Upper lobe of left lung (tissue), 4 donors: ENCODE measurements at regions not wholly inside any gene's neighbourhood (a gene's known extent, or its start where the extent isn't known, plus 50 kb on each side); places are given as distances from the start of the nearest gene placed in this dataset.

Experiments
- CTCF ChIP-seq, 6 experiments: fragments of 450-650 bp in 4 of 6; fragments of 200-600 bp in 2 of 6; sonication (generic) in 2 of 6; IDR thresholded peaks; one replicate each; pipeline ENCODE4 v1.5.1; 2016 to 2019; ENCODE audit warnings: antibody characterized with exemption in 6 of 6
- EP300 ChIP-seq, 4 donors: sonication (generic); formaldehyde crosslinking; IDR thresholded peaks; one replicate each; pipeline ENCODE4 v1.5.1; 2017; ENCODE audit warnings: antibody characterized with exemption in 4 of 4, control low read depth in 2 of 4
- POLR2A ChIP-seq, 4 donors: fragments of 450-650 bp; IDR thresholded peaks; one replicate each; pipeline ENCODE4 v1.5.1; 2016 to 2017; ENCODE audit warnings: antibody characterized with exemption in 4 of 4, mild to moderate bottlenecking in 2 of 4

- TF ChIP-seq CTCF (IDR thresholded peaks at IDR 0.05) (no peak), EP300 (IDR thresholded peaks at IDR 0.05) (no peak), POLR2A (IDR thresholded peaks at IDR 0.05) (no peak)
Measured at GRCh38 chr11:36890841-36891240, 292.8 kb upstream of the RAG2 start.
